ENCODE measurements at regions not wholly inside any gene's neighbourhood (a gene's known extent, or its start where the extent isn't known, plus 50 kb on each side); places are given as distances from the start of the nearest gene placed in this dataset.
A peak's percentile ranks its signal among the peaks of the same experiment; 100 is the strongest.

DNA sequence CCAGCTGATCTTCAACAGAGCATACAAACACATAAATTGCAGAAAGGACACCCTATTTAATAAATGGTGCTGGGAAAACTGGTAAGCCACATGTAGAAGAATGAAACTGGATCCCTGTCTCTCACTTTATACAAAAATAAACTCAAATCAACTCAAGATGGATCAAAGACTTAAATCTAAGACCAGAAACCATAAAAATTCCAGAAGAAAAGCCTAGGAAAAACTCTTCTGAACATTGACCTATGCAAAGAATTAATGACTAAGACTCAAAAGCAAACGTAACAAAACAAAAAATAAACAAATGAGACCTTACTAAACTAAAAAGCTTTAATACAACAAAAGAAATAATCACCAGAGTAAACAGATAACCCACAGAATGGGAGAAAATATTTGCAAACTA is 74.5 kb upstream of the ABCC4 start:
- TF ChIP-seq, protein P1, sequence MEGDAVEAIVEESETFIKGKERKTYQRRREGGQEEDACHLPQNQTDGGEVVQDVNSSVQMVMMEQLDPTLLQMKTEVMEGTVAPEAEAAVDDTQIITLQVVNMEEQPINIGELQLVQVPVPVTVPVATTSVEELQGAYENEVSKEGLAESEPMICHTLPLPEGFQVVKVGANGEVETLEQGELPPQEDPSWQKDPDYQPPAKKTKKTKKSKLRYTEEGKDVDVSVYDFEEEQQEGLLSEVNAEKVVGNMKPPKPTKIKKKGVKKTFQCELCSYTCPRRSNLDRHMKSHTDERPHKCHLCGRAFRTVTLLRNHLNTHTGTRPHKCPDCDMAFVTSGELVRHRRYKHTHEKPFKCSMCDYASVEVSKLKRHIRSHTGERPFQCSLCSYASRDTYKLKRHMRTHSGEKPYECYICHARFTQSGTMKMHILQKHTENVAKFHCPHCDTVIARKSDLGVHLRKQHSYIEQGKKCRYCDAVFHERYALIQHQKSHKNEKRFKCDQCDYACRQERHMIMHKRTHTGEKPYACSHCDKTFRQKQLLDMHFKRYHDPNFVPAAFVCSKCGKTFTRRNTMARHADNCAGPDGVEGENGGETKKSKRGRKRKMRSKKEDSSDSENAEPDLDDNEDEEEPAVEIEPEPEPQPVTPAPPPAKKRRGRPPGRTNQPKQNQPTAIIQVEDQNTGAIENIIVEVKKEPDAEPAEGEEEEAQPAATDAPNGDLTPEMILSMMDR (IDR thresholded peaks at IDR 0.05), result no peak
- Histone ChIP-seq H3K27me3 (ENCODE audit: control insufficient read depth in 1 of 2, insufficient read depth in 2 of 2, low read length in 2 of 2) (no peaks in the 10 kb centered on the region), H3K4me3 (ENCODE audit: low read length) (no peak overlapping the region), H3K27ac (ENCODE audit: low read depth in 1 of 2, low read length in 2 of 2) (no peak overlapping the region), H3K4me1 (ENCODE audit: insufficient read depth, low read length) (peaks cover 4% of the 10 kb centered on the region), H3K9me3 (ENCODE audit: control insufficient read depth in 1 of 2, insufficient read depth in 1 of 2, low read length in 2 of 2) (no peaks in the 10 kb centered on the region), H3K36me3 (ENCODE audit: insufficient read depth, low read length) (no peaks in the 10 kb centered on the region)
- peaks cover 4% of the 10 kb centered on the region for H3K4me1 Mint-ChIP-seq (ENCODE audit: low read depth)
- peaks cover 6% of the 10 kb centered on the region for H3K27me3 Mint-ChIP-seq
- ChIA-PET CTCF (no interaction called here), POLR2A (no interaction called here)
- intact Hi-C loops (cut with DNase I, micrococcal nuclease), result no loop called here
- no peaks in the 10 kb centered on the region for H3K9me3 Mint-ChIP-seq
- H3K36me3 Mint-ChIP-seq (ENCODE audit: low read depth), result no peaks in the 10 kb centered on the region
- DNase-seq (no peak), ATAC-seq (ENCODE audit: poor library complexity) (no peak)
- H3K27ac Mint-ChIP-seq, result no peak overlapping the region
- H3K4me3 Mint-ChIP-seq, result no peak overlapping the region

- CTCF ChIA-PET, result no interaction called here
- Histone ChIP-seq H3K36me3 (ENCODE audit: insufficient read depth, low read length) (no peaks in the 10 kb centered on the region), H3K27me3 (ENCODE audit: control insufficient read depth in 1 of 2, insufficient read depth in 2 of 2, low read length in 2 of 2) (no peaks in the 10 kb centered on the region), H3K9me3 (ENCODE audit: control insufficient read depth in 1 of 2, insufficient read depth in 1 of 2, low read length in 2 of 2) (no peaks in the 10 kb centered on the region), H3K4me1 (ENCODE audit: insufficient read depth, low read length) (peaks cover 6% of the 10 kb centered on the region), H3K4me3 (ENCODE audit: low read length) (no peak overlapping the region), H3K27ac (ENCODE audit: low read depth in 1 of 2, low read length in 2 of 2) (no peak overlapping the region)
- DNase-seq (no peak), ATAC-seq (ENCODE audit: poor library complexity) (no peak)
- no peak overlapping the region for H3K4me3 Mint-ChIP-seq
- peaks cover 6% of the 10 kb centered on the region for H3K4me1 Mint-ChIP-seq (ENCODE audit: low read depth)
- H3K27ac Mint-ChIP-seq, result no peak overlapping the region
- intact Hi-C loops (cut with DNase I, micrococcal nuclease), result no loop called here
- H3K27me3 Mint-ChIP-seq, result peaks cover 6% of the 10 kb centered on the region
- H3K36me3 Mint-ChIP-seq (ENCODE audit: low read depth), result no peaks in the 10 kb centered on the region
- H3K9me3 Mint-ChIP-seq, result no peaks in the 10 kb centered on the region
- POLR2A ChIA-PET, result no interaction called here
- TF ChIP-seq, protein P1 (IDR thresholded peaks at IDR 0.05), result no peak
Measured at GRCh38 chr13:95378603-95379002, 77.4 kb upstream of the ABCC4 start.

GRCh38 chr13:95380468-95381211 is 79.4 kb upstream of the ABCC4 start:
- H3K9me3 ChIP-seq (ENCODE audit: control insufficient read depth in 1 of 2, insufficient read depth in 1 of 2, low read length in 2 of 2), result no peaks in the 10 kb centered on the region
- Mint-ChIP-seq H3K27me3 (peaks cover 3% of the 10 kb centered on the region), H3K36me3 (ENCODE audit: low read depth) (no peaks in the 10 kb centered on the region), H3K27ac (no peak overlapping the region), H3K4me3 (no peak overlapping the region), H3K4me1 (ENCODE audit: low read depth) (peaks cover 6% of the 10 kb centered on the region), H3K9me3 (no peaks in the 10 kb centered on the region)
- TF ChIP-seq, protein P1 (IDR thresholded peaks at IDR 0.05), result peak; percentile 79
- H3K36me3 ChIP-seq (ENCODE audit: insufficient read depth, low read length), result no peaks in the 10 kb centered on the region
- peak; percentile 35 to 84 (median 56) for DNase-seq
- H3K27me3 ChIP-seq (ENCODE audit: control insufficient read depth in 1 of 2, insufficient read depth in 2 of 2, low read length in 2 of 2), result no peaks in the 10 kb centered on the region
- no peak overlapping the region for H3K4me3 ChIP-seq (ENCODE audit: low read length)
- intact Hi-C loops (cut with DNase I, micrococcal nuclease), result loop anchor here (1.0 kb wide), 3 partner anchors 84 to 705 kb away; no protein-coding TSS in a partner anchor
- H3K4me1 ChIP-seq (ENCODE audit: insufficient read depth, low read length), result peaks cover 6% of the 10 kb centered on the region
- ATAC-seq (ENCODE audit: poor library complexity), result peak; percentile 97
- no peak overlapping the region for H3K27ac ChIP-seq (ENCODE audit: low read depth in 1 of 2, low read length in 2 of 2)
- POLR2A ChIA-PET, result interaction anchor here (0.7 to 1.5 kb wide), 3 partner anchors 79 to 752 kb away, joined by 3 to 9 read pairs (median 4); partner anchors contain the start of gene ABCC4
- CTCF ChIA-PET, result interaction anchor here (0.6 to 2.4 kb wide), 5 partner anchors 20 to 198 kb away, joined by 3 to 37 read pairs (median 4); no protein-coding TSS in a partner anchor
